Uterus (tissue), 3 donors: ENCODE measurements at regions not wholly inside any gene's neighbourhood (a gene's known extent, or its start where the extent isn't known, plus 50 kb on each side); places are given as distances from the start of the nearest gene placed in this dataset.

ENCODE experiments used
- DNase-seq, 2 donors: peaks; one replicate each; pipeline ENCODE4 v3.0.0-alpha.2; 2019 to 2020
- H3K27ac ChIP-seq, 2 donors: fragments of 200-600 bp; sonication (generic); 1 replicate in 1 of 2; 2 replicates in 1 of 2; pipeline ENCODE4 v1.5.1; 2016 to 2018
- H3K27me3 ChIP-seq, 2 donors: fragments of 200-600 bp; sonication (generic); one replicate each; pipeline ENCODE4 v1.5.1; 2018 to 2019; ENCODE audit warnings: control low read depth in 1 of 2
- H3K36me3 ChIP-seq, 2 donors: fragments of 200-600 bp; sonication (generic); one replicate each; pipeline ENCODE4 v1.5.1; 2019; ENCODE audit warnings: control low read depth in 1 of 2
- H3K4me1 ChIP-seq, 2 donors: fragments of 200-600 bp; sonication (generic); one replicate each; pipeline ENCODE4 v1.5.1; 2018 to 2019; ENCODE audit warnings: control low read depth in 1 of 2
- H3K4me3 ChIP-seq, 2 donors: fragments of 200-600 bp; sonication (generic); 1 replicate in 1 of 2; 2 replicates in 1 of 2; pipeline ENCODE4 v1.5.1; 2018 to 2019; ENCODE audit warnings: mild to moderate bottlenecking in 1 of 2
- H3K9me3 ChIP-seq, 2 donors: fragments of 200-600 bp; sonication (generic); one replicate each; pipeline ENCODE4 v1.5.1; 2019; ENCODE audit warnings: control low read depth in 1 of 2
- POLR2A ChIP-seq, 2 donors: fragments of 450-650 bp; IDR thresholded peaks; one replicate each; pipeline ENCODE4 v1.6.1; 2016; ENCODE audit warnings: antibody characterized with exemption in 2 of 2, mild to moderate bottlenecking in 1 of 2, moderate library complexity in 1 of 2
- intact Hi-C: fragments of 100-400 bp; cut with DNase I; formaldehyde crosslinking; loops from one replicate; pipeline ENCODE4 v1.15.1; 2023; ENCODE audit warnings: low total_unique reads
- TF ChIP-seq, protein P1 (sequence below), 4 experiments: fragments of 200-600 bp in 2 of 4; fragments of 450-650 bp in 2 of 4; sonication (generic) in 2 of 4; IDR thresholded peaks; one replicate each; pipeline ENCODE4 v1.5.1; 2016 to 2019; ENCODE audit warnings: antibody characterized with exemption in 4 of 4, mild to moderate bottlenecking in 2 of 4, moderate library complexity in 1 of 4
- donor health status: DM: yes; HTN: yes; CAD: no.

DNA sequence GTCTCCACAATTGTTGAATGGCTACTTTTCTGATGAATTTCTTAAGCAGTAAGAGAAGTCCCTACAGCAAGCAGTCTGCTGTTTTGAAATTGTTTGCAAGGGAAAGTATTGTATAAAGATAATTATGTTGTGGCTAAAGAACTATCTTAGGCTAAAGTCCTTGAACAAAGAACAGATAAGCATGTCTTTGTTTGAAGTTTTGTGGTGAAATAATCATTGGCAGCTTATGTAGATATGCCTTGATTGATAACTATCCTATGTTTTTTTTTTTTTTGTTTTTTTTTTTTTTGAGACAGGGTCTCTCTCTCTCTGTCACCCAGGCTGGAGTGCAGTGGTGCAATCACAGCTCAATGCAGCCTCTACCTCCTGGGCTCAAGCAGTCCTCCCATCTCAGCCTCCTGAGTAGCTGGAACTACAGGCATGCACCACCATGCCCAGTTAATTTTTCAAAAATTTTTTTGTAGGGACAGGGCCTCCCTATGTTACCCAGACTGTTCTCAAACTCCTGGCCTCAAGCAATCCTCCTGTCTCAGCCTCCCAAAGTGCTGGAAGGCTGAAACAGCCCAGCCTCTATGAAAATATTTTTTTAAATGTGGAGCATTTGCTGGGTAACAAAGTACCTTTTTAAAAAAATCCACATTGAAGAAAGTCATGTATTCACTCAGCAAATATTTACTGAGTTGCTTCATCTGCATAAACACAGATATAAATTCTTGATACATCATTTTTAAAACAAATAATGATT, 80.8 kb downstream of the LLPH start:
- no peaks in the 10 kb centered on the region for H3K9me3 ChIP-seq
- intact Hi-C loops = no loop called here

DNA sequence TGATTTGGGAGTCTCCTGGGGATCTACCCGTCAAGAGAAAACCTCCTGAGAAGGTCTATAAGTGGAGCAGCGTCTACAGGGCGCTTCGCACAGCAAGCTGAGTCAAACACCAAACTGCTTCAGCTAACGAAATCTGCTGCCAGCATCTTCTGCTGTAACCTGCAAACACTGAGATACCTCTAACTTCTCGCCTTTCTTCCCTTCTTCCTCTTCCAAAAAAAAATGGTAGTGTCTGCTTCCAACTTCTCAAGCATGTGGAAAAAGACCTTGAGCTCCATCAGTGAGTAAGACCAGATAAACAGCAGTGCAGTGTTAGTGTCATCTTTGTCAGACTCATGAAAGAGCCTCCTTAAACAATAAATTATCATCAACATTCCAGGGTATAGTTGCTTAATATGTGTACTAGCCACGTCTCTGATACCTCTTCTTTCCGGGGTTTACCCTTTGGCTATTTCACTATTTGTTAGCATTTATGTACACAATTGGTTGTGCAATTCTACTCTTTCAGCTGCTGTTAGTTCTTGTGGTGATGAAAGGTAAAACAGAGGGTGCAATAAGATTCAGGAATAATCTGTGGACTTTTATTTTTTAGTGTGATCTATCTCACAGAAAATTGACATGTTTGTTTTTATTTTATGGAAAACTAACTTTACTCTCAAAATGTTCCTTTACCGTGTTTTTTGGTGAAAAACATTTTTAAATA, 81.6 kb downstream of the LLPH start:
- Histone ChIP-seq H3K4me1 (no peaks in the 10 kb centered on the region), H3K27ac (no peak overlapping the region), H3K27me3 (peaks cover 0 to 13% of the 10 kb centered on the region in 2 donors), H3K36me3 (no peaks in the 10 kb centered on the region), H3K9me3 (no peaks in the 10 kb centered on the region), H3K4me3 (no peak overlapping the region)
- no peak for DNase-seq
- intact Hi-C loops = no loop called here
- TF ChIP-seq POLR2A (IDR thresholded peaks at IDR 0.05) = no peak
- TF ChIP-seq, protein P1, sequence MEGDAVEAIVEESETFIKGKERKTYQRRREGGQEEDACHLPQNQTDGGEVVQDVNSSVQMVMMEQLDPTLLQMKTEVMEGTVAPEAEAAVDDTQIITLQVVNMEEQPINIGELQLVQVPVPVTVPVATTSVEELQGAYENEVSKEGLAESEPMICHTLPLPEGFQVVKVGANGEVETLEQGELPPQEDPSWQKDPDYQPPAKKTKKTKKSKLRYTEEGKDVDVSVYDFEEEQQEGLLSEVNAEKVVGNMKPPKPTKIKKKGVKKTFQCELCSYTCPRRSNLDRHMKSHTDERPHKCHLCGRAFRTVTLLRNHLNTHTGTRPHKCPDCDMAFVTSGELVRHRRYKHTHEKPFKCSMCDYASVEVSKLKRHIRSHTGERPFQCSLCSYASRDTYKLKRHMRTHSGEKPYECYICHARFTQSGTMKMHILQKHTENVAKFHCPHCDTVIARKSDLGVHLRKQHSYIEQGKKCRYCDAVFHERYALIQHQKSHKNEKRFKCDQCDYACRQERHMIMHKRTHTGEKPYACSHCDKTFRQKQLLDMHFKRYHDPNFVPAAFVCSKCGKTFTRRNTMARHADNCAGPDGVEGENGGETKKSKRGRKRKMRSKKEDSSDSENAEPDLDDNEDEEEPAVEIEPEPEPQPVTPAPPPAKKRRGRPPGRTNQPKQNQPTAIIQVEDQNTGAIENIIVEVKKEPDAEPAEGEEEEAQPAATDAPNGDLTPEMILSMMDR (IDR thresholded peaks at IDR 0.05) = no peak

More for the DNA sequence above, 80.8 kb downstream of the LLPH start:
- Histone ChIP-seq H3K27ac (no peak overlapping the region), H3K4me1 (no peaks in the 10 kb centered on the region), H3K36me3 (no peaks in the 10 kb centered on the region), H3K27me3 (peaks cover 0 to 13% of the 10 kb centered on the region in 2 donors), H3K4me3 (no peak overlapping the region)
- DNase-seq = no peak
- no peak for TF ChIP-seq POLR2A (IDR thresholded peaks at IDR 0.05)
- TF ChIP-seq, protein P1 (IDR thresholded peaks at IDR 0.05) = no peak

DNA sequence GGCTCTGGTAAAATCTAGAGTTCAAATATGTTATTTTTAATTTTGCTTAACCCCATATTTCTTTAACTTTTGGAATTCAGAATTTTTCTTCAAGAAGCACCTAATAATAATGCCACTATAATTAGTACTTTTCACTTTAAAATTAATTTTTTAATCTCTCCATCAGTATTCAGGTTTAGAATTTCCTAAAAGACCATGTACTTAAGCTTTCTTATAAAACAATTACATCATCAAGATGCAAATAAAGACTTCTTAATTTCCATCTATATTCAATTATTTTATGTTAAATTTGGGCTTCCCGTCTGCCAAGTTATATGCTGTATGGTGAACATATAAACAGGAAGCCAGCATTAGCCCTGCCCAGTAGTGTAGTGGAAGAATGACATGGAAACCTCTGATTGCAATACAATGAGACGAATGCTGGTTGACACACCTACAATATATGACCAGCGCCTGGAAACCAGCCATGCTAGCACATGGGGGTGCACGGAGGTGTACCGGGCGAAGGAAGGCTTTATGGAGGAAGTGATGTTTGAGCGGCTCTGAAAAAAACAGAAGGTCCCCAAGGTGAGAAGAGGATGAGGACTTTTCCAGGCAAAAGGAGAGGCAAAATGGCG, 82.2 kb downstream of the LLPH start:
- peaks cover 0 to 13% of the 10 kb centered on the region in 2 donors for H3K27me3 ChIP-seq
- intact Hi-C loops = no loop called here
- no peak for DNase-seq
- no peaks in the 10 kb centered on the region for H3K36me3 ChIP-seq
- H3K4me1 ChIP-seq = no peaks in the 10 kb centered on the region
- TF ChIP-seq, protein P1 (IDR thresholded peaks at IDR 0.05) = no peak
- TF ChIP-seq POLR2A (IDR thresholded peaks at IDR 0.05) = no peak
- H3K4me3 ChIP-seq = no peak overlapping the region
- no peak overlapping the region for H3K27ac ChIP-seq
- H3K9me3 ChIP-seq = no peaks in the 10 kb centered on the region

DNA sequence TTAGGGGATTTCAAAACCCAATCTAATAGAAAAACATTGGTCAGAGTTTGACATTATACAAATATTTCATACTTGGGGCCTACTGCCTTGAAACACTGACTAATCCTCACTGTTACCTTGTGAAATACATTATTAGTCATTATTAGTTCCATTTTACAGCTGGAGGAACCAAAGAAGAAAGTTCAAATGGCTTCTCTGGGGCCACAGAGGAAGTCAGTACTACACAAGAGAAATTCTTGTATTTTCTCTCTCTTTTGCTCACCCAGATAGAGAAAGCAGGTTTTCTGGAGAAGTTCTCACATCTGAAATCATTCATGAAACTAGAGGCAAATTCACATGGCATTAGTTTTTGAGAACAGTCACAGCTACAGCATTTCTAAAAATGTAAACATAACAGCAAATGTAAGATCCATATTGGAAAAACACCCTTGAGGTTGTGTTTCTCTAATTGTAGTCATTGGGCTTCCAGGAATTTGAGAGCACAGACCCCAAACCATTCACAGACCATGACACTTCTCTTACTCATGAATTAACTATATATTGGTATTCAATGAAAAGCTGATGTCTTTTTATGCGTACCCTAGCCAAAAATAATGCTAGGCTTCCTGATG, 83.0 kb downstream of the LLPH start:
- Histone ChIP-seq H3K9me3 (no peaks in the 10 kb centered on the region), H3K4me3 (no peak overlapping the region), H3K27me3 (peaks cover 0 to 13% of the 10 kb centered on the region in 2 donors), H3K4me1 (no peaks in the 10 kb centered on the region), H3K36me3 (no peaks in the 10 kb centered on the region), H3K27ac (no peak overlapping the region)
- DNase-seq = no peak
- no peak for TF ChIP-seq POLR2A (IDR thresholded peaks at IDR 0.05)
- TF ChIP-seq, protein P1 (IDR thresholded peaks at IDR 0.05) = no peak
- intact Hi-C loops = no loop called here
